ENCODE measurements at regions not wholly inside any gene's neighbourhood (a gene's known extent, or its start where the extent isn't known, plus 50 kb on each side); places are given as distances from the start of the nearest gene placed in this dataset.

- no peak for DNase-seq
Measured at GRCh38 chr3:104731074-104731473, 635.6 kb upstream of the ALCAM start.

GRCh38 chr3:104734627-104735026 is 632.1 kb upstream of the ALCAM start:
- DNase-seq, result no peak

GRCh38 chr3:104735691-104736090 is 631.0 kb upstream of the ALCAM start:
- DNase-seq, result no peak

GRCh38 chr3:104738271-104738670 is 628.4 kb upstream of the ALCAM start:
- DNase-seq, result no peak

- DNase-seq, result no peak
Measured at GRCh38 chr3:104740874-104741379, 625.8 kb upstream of the ALCAM start.

- DNase-seq, result no peak
Measured at GRCh38 chr3:104742044-104742443, 624.7 kb upstream of the ALCAM start.

- no peak for DNase-seq
Measured at GRCh38 chr3:104745313-104745712, 621.4 kb upstream of the ALCAM start.

GRCh38 chr3:104746056-104746455 is 620.7 kb upstream of the ALCAM start:
- no peak for DNase-seq

- DNase-seq, result no peak
Measured at GRCh38 chr3:104750581-104750980, 616.1 kb upstream of the ALCAM start.

- no peak for DNase-seq
Measured at GRCh38 chr3:104755791-104756190, 610.9 kb upstream of the ALCAM start.

GRCh38 chr3:104763007-104763406 is 603.7 kb upstream of the ALCAM start:
- DNase-seq, result no peak

GRCh38 chr3:104764496-104764895 is 602.2 kb upstream of the ALCAM start:
- no peak for DNase-seq

GRCh38 chr3:104768886-104769285 is 597.8 kb upstream of the ALCAM start:
- no peak for DNase-seq

- DNase-seq, result no peak
Measured at GRCh38 chr3:104779324-104779723, 587.4 kb upstream of the ALCAM start.

GRCh38 chr3:104781112-104781511 is 585.6 kb upstream of the ALCAM start:
- DNase-seq, result no peak

GRCh38 chr3:104785947-104786346 is 580.8 kb upstream of the ALCAM start:
- no peak for DNase-seq

GRCh38 chr3:104787306-104787705 is 579.4 kb upstream of the ALCAM start:
- DNase-seq, result no peak

- DNase-seq, result no peak
Measured at GRCh38 chr3:104788807-104789206, 577.9 kb upstream of the ALCAM start.

- DNase-seq, result no peak
Measured at GRCh38 chr3:104791331-104791730, 575.4 kb upstream of the ALCAM start.

GRCh38 chr3:104796556-104796955 is 570.2 kb upstream of the ALCAM start:
- DNase-seq, result no peak

GRCh38 chr3:104805042-104805441 is 561.7 kb upstream of the ALCAM start:
- no peak for DNase-seq

GRCh38 chr3:104805508-104805907 is 561.2 kb upstream of the ALCAM start:
- DNase-seq, result no peak

GRCh38 chr3:104810896-104811295 is 555.8 kb upstream of the ALCAM start:
- no peak for DNase-seq

- no peak for DNase-seq
Measured at GRCh38 chr3:104816008-104816407, 550.7 kb upstream of the ALCAM start.

GRCh38 chr3:104816716-104817115 is 550.0 kb upstream of the ALCAM start:
- DNase-seq, result no peak

GRCh38 chr3:104819333-104819732 is 547.4 kb upstream of the ALCAM start:
- no peak for DNase-seq
